NCI-H146 (cell line): ENCODE measurements at regions not wholly inside any gene's neighbourhood (a gene's known extent, or its start where the extent isn't known, plus 50 kb on each side); places are given as distances from the start of the nearest gene placed in this dataset.
A peak's percentile ranks its signal among the peaks of the same experiment; 100 is the strongest.

Experiments used
- DNase-seq: peaks from one replicate; lab custom pipeline; 2025; lab: John Stamatoyannopoulos, UW

- no peak for DNase-seq
These were observed 451.4 kb downstream of the EIPR1 start for GRCh38 chr2:2926009-2926857.

DNA sequence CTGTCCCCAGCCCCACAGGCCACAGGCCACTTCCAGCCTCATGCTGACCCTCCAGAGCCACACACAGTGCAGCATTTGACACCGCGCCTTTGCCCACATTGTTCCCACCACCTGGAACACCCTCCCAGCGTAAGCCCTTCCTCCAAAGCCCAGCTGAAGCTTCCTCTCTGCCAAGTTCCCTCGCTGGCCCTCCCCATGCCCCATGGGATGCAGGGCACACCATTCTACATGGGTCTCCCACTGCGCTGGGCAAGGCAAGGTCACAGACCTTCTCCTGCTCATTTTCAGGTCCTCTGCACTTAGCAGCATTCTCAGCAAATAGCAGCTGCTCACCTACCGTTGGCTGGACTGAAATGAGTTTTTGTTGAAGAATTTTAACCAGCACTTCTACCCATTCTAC lies 455.5 kb downstream of the EIPR1 start:
- DNase-seq, result no peak

DNA sequence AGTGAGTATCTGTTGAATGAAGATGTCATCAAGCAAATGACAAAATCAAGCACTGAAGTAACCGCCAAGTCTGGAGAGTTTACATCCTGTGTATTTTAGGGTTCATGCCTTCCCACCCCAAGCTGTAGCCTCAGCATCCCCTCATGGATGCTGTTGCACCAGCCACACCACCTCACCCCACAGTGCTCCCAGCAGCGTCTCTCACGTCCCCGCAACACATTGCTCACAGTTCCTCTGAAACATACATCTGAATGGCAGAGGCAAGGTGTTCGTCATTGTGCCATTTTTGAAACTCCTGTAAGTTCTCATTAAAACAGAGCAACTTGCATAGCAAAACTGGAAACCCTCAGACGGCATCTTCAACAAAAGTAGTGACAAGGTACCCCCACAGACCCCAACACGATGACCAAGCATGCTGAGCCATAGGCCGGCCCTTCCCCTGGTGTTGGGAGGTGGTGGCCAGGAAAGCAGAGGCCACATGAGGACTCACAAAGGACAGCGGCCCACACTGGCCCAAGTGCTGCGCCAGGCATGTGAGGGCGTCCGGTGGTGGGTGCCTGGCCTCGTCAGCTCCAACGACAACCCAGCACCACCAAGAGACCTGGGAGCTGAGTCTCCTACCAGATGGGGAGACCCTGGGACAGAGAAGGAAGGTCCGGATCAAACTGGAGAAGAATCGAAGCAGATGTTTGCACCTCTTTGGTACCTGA lies 456.5 kb downstream of the EIPR1 start:
- no peak for DNase-seq

GRCh38 chr2:2919574-2920365 lies 457.8 kb downstream of the EIPR1 start:
- peak; percentile 76 for DNase-seq

DNA sequence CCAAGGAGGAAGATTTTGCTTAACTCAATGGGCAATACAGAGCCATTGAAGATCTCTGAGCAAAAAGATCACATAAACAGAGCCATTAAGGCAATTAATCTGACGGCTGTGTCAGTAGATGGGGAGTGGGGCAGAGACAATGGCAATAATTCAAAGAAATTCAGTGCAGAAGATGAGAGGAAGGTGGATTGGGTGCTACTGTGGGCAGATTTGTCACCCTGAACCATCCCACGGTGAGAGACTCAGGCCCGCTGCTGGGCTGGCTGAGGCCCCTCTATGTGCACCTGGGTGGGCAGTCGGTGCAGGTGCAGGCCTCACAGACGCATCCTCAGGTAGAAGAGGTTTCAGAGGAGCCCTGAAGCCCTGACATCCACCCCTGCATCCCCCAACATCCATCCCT lies 458.6 kb downstream of the EIPR1 start:
- no peak for DNase-seq

- DNase-seq, result no peak
These were observed 461.0 kb downstream of the EIPR1 start for GRCh38 chr2:2916621-2917020.

DNA sequence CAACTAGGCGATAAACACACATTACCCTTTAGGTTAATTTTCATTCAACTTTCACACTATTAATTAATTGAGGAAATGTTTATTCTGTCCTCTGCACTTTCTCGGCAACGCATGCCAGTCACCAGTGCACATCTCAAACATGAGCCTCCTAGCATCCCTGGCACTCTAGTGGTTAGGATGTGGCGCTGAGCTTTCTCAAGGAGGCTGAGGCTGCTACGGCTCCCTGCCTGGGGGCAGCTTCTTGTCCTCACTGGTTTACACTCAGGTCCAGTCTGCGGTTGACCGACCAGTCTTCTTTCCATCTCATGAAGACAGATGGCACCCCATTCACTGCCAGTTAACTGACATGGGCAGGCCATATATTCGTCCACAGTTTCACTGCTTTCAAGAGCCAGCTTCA lies 463.4 kb downstream of the EIPR1 start:
- DNase-seq, result no peak

DNA sequence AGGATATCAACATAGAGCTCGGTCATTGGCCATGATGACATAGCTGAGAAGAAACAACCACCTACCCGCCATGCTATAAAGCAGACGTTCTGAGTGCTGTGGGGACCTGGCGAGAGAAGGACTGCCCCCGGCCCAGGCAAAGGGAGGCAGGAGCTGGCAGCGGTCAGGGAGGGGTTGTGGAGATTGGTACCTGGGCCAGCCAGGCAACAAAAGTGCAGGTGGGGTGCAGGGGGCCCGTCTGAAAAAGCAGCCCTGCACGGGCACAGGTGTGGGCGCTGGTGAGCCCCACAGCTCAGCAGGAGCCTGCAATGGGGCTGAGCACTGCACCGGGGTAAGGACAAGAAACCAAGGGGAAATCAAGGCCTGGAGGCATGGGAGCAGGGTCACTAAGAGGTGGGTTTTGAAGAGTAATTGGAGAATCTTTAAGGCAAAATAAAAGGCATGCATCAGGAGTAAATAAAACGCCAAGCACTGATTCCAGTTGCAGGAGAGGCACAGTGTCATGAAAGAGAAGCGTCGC lies 464.0 kb downstream of the EIPR1 start:
- DNase-seq, result no peak

DNA sequence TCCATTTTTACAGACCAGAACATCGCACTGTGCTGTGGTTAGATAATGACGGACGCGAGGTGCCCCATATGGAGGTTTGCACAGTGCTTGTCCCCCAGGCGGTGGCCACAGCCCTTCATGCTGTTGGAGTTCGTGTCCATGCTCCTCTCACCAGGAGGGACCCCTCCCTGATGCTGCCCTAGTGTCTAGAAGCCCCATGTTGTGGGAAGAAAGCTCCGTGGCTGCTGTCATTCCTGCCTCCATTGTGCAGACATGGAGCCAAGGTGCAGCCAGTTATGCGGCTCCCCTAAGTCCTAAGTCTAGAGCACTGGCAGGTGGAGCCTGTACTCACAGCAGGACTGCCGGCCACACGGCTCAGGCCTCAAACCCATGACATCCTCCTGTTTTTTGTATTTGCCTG lies 464.9 kb downstream of the EIPR1 start:
- DNase-seq, result no peak

DNA sequence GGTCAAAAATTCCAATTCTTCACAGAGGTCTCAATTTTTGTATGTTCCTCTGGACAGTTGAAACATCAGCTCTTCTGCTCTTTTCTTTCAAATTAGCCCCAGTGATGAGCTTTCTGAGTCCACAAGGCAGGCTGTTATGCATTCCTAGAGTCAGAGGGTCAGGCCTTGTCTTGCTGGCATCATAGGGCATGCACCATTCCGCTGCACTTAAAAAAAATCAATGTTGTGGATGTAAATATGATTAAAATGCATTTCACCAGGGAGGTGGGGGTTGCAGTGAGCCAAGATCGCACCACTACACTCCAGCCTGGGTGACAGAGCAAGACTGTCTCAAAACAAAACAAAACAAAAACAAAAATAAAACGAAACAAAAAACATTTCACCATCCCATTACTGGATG lies 465.3 kb downstream of the EIPR1 start:
- DNase-seq, result no peak

DNA sequence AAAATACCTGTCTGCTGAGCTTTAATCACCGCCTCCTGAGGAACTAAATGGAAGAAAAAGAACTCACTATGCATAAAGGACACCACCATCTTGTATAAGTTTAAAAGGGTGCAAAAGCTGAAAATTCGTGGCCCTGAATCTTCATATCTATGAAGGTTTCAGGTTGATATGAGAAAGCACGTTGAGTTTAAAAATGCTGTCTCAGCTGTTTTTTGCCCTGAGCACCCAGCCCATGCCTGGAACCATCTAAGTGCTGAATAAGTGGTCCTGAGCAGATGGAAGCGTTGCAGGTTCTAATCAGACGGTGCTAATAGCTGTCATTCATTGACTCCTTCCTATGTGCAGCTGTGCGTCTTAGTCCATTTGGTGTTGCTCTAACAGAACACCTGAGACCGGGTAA lies 467.4 kb downstream of the EIPR1 start:
- DNase-seq, result no peak

DNA sequence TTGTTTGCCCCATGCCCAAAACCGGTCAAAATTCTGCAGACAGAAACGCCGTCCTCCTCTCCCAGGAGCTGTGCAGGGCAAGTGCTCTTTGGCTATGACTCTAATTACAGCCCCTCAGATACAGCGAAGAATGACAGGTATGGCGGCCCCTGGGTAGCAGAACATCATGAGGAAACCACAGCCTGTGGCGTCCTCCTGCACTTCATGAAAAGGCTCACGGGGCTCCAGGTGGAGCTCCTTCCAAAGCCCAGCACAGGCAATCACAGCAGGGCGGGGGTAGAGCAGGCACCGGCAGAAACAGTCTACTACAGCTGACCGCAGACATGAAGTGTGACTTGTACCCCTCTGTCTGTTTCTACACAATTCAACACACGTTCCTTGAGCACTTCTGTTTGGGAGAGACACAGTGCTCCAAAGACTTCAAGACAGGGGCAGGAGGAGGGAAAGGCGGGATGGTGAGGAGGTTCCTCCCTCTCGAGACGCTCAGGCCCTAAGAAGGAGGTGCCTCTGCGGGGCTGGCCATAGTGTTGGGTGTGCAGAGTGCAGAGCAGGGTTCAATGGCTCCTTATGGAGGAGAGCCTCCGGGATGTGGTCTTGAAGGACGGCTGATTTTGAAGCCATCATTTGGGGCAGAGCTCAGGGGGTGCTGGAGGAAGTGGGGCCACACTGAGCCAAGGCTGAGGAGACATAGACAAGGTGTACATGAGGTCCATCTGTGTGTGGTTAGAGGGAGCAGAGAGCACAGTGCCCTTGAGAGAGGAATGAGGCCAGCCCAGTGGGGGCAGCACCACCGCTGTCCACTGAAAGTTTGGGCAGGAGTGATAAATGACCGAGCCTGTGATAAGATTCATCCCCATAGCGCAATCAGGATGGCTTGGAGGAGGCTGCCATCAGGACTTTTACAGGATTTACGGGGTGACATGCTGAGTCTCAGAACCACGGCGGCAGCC lies 468.3 kb downstream of the EIPR1 start:
- no peak for DNase-seq

DNA sequence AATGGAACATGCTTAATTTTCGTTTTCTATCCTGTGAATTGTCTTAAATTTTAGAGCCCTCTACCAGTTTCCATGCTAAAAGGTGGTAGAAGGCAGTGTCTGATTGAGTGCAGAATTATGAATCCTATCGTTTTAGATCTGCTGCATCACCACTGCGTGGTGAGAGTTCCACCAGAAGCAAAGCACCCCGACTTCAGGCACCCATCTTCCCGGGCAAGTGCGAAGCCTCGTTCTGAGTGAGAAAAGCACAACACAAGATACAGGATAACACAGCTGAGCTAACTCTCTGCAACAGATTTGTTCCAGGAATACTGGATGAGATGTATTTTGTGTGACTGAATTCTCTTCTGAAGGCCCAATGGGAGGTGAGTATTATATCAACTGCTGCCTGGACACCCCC lies 471.5 kb downstream of the EIPR1 start:
- no peak for DNase-seq

DNA sequence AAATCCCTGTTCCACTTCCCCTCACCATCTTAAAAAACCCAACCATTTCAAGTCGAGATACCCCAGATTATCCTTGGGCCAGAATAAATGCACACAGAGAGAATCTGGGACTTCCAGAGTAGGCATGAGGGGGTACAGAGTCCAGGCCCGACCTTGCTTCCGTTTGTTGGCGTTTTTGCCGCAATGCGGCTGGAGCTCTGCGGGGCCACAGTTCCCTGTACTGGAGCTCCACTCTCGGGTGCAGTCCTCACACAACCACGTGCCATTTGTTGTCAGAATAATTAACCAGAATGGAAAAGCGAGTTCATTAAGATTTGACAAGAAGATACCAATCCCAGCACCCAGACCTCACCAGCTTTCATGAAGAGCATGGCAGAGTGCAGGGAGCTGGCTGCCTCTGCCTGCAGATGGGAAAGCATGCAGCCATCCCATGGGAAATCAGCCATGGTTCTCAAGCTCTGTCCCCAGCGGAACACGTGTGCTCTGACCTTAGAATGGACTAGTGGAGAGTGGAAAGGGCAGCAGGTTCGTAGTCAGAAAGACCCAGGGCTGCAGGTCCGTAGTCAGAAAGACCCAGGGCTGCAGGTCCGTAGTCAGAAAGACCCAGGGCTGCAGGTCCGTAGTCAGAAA lies 472.8 kb downstream of the EIPR1 start:
- DNase-seq, result no peak

GRCh38 chr2:2902547-2903281 lies 474.9 kb downstream of the EIPR1 start:
- DNase-seq, result no peak

DNA sequence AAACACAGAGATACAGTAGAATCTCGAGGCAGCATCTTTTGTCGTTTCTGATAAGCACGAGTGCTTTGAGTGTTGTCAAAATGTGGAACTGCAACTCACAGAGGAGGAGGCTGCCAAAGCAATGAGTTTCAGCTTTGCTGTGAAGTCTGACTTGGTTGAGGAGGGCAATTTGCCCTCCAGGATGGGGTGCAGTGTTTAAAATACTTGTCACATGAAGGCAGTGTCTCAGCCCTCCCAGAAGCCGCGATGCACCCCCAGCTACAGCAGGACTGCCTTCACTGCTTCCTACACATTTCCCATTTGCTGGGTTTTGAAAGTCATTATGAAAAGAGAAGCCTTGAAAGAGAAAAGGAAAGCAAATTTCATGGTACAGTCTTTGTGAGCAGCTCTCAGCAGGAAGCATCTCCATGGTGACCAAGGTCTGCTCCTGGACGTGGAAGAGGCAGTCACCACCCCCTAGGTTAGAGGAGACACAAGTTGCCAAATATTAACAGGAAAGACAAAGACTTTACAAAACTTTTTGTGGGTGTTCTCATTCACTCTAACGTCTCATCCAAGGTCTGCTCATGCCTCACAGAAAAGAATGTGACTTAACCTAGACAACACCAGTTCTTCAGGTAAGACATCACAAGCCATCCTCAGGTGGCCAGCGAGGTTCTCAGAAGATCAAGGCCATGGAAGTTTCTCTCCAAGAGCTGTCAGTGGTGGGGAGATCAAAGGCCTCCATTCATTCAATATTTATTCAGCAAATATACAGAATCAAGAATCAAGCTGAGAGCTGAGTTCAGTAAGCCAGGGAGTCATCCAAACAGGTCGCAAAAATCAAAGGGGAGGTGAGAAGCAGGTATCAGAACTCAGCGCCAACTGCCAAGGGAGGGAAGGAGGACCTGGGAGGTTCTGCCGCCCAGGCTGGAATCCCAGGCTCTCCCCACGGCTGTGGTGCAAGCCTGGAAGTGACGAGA lies 476.0 kb downstream of the EIPR1 start:
- DNase-seq, result peak; percentile 12

GRCh38 chr2:2899826-2900225 lies 477.8 kb downstream of the EIPR1 start:
- DNase-seq, result peak; percentile 23

- DNase-seq, result no peak
These were observed 478.9 kb downstream of the EIPR1 start for GRCh38 chr2:2898744-2899143.

DNA sequence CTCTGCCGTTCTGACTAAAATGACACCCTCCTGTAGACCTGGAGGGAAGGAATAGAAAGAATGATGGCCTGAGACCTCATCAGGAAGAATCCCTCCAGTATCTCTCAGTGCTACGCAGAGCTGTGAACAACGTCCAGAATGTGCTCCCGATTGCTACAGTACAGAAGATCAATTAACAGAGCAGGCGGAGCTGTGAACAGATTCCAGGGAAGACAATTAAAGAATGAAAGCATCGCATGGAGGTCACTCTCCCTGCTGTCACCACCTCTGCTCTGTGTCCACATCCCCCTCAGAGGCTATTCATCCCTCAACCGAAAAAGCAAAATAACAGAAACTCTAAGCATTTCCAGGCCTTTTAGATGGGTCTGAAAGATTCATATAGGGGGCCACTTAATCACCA lies 481.0 kb downstream of the EIPR1 start:
- no peak for DNase-seq
